ENCODE measurements at regions not wholly inside any gene's neighbourhood (a gene's known extent, or its start where the extent isn't known, plus 50 kb on each side); places are given as distances from the start of the nearest gene placed in this dataset.
A peak's percentile ranks its signal among the peaks of the same experiment; 100 is the strongest.

DNA sequence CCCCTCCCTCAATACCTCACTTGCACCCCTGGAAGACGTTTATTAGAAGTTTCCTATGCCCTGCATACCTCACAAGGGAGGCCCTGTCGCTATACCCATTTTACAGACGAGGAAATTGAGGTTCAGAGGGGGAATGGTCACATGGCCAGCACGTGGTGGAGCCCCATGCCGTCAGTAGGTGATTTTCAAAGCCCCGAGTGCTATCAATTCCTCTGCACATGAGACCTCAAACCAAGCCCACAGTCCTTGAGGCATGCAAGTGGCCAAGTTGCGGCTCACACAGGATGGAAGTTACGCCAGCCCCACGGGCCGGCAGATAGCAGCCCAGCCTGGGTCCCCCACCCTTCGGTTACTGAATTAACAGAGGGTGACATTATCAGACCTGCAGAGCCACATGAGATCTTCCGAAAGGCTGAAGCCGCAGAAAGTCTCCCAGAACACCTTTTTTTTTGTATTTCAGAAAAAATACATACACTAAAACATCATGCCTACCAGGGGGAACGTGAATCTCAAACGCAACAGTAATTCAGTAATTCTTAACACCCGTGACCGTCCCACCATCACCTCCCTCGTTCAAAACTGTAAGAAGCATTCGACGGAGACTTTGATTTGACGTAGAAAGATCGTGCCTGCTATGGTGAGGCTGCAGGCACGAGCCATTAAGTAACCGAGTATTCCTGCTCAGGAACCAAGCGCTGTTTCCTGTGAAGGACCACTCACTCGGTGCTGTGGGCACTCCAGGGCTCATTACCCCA is 129.0 kb downstream of the RFLNA start:
- Mint-ChIP-seq H3K27ac (no peak overlapping the region), H3K4me3 (no peak overlapping the region), H3K9me3 (no peaks in the 10 kb centered on the region), H3K36me3 (peaks cover 34 to 65% of the 10 kb centered on the region in 2 donors), H3K27me3 (no peaks in the 10 kb centered on the region), H3K4me1 (peaks cover 0 to 3% (median under 1%) of the 10 kb centered on the region in 4 donors)
- ChIA-PET POLR2A (ENCODE audit: partially characterized antibody) (no interaction called here), CTCF (ENCODE audit: partially characterized antibody) (no interaction called here)
- intact Hi-C loops (cut with micrococcal nuclease) = no loop called here
- no peak for DNase-seq
- Histone ChIP-seq H3K9me3 (ENCODE audit: control insufficient read depth in 1 of 2, low read length in 2 of 2) (no peaks in the 10 kb centered on the region), H3K4me1 (ENCODE audit: insufficient read depth, low read length) (no peaks in the 10 kb centered on the region), H3K27me3 (ENCODE audit: insufficient read depth, low read length) (no peaks in the 10 kb centered on the region), H3K4me3 (ENCODE audit: low read length in 2 of 2) (no peak overlapping the region), H3K36me3 (ENCODE audit: insufficient read depth, low read length) (peaks cover 35% of the 10 kb centered on the region), H3K27ac (ENCODE audit: low read depth, low read length) (no peak overlapping the region)

DNA sequence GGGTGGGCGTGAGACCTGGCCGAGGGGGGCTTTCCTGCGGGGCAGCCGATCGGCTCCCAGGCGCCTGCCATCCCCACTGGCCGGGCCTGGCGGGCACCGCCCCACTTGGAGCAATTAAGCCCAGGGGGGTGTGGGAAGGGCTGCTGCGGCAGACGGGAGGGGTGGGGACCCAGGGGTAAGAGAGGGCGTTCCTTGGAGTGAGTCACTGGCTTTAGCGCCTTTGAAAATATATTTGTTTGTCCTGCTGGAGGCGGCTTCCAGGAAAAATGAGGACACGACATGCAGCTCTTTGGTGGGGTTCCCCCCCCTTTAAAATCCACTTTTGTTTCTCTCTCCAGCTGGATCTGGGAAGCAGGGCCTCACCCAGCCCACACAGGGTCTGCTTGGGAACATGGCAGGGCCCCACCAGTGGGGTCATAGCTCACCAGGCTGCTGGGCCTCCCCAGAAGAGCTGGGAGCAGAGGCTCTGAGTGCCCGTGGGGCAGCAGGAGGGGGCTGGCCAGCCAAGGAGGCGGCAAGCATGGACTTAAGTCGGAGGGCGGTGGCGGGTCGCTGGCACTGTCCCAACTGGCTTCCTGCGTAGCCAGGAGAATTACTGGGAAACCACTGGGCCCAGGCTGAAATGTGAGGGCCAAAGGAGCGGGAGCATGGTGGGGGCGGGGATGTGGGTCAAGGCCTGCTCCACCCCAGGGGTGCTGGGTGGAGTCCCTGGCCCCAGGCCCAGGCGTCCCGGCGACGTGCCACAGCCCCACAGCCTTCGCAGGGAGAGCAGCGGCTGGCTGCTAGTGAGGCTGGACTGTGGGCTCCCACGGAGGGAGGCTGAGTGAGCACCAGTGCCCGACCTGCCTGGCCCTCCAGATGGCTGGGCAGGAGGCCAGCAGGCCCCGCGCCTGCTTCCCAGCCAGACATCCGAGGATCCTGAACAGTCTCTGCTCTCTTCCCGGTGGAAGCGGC is 128.0 kb downstream of the RFLNA start:
- Mint-ChIP-seq H3K4me3 (no peak overlapping the region), H3K36me3 (peaks cover 39 to 63% of the 10 kb centered on the region in 2 donors), H3K9me3 (no peaks in the 10 kb centered on the region), H3K27me3 (no peaks in the 10 kb centered on the region), H3K4me1 (peaks cover 0 to 3% (median under 1%) of the 10 kb centered on the region in 4 donors), H3K27ac (no peak overlapping the region)
- Histone ChIP-seq H3K9me3 (ENCODE audit: control insufficient read depth in 1 of 2, low read length in 2 of 2) (no peaks in the 10 kb centered on the region), H3K4me1 (ENCODE audit: insufficient read depth, low read length) (no peaks in the 10 kb centered on the region), H3K27me3 (ENCODE audit: insufficient read depth, low read length) (no peaks in the 10 kb centered on the region), H3K27ac (ENCODE audit: low read depth, low read length) (no peak overlapping the region), H3K4me3 (ENCODE audit: low read length in 2 of 2) (no peak overlapping the region), H3K36me3 (ENCODE audit: insufficient read depth, low read length) (peaks cover 35% of the 10 kb centered on the region)
- POLR2A ChIA-PET (ENCODE audit: partially characterized antibody) = no interaction called here
- CTCF ChIA-PET (ENCODE audit: partially characterized antibody) = no interaction called here
- intact Hi-C loops (cut with micrococcal nuclease) = no loop called here
- DNase-seq = no peak

DNA sequence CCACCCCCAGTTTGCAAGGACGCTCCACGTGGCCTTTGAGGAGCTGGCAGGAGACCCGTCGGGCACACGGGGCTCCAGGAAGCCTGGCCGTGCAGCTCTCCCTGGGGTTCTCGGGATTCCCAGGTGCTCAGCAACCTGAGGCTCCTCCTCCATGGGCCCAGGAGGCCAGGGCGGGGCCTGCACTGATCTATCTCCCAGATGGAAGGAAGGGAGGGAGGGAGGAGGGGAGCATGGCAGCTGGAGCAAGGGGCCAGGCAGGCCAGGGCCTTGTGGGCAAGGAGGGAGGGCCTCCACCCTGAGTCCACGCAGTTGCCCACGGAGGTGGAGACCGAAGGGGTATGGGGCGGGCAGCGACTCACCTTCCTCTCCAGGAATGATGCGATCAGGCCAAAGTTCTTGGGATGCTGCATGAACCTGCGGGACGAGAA is 127.3 kb downstream of the RFLNA start:
- Histone ChIP-seq H3K4me1 (ENCODE audit: insufficient read depth, low read length) (no peaks in the 10 kb centered on the region), H3K9me3 (ENCODE audit: control insufficient read depth in 1 of 2, low read length in 2 of 2) (no peaks in the 10 kb centered on the region), H3K36me3 (ENCODE audit: insufficient read depth, low read length) (peaks cover 39% of the 10 kb centered on the region), H3K4me3 (ENCODE audit: low read length in 2 of 2) (no peak overlapping the region), H3K27ac (ENCODE audit: low read depth, low read length) (no peak overlapping the region), H3K27me3 (ENCODE audit: insufficient read depth, low read length) (no peaks in the 10 kb centered on the region)
- no peaks in the 10 kb centered on the region for H3K9me3 Mint-ChIP-seq
- peaks cover 0 to 3% (median under 1%) of the 10 kb centered on the region in 4 donors for H3K4me1 Mint-ChIP-seq
- CTCF ChIA-PET (ENCODE audit: partially characterized antibody) = no interaction called here
- no peak overlapping the region for H3K4me3 Mint-ChIP-seq
- H3K27me3 Mint-ChIP-seq = no peaks in the 10 kb centered on the region
- intact Hi-C loops (cut with micrococcal nuclease) = no loop called here
- POLR2A ChIA-PET (ENCODE audit: partially characterized antibody) = no interaction called here
- peaks cover 44 to 65% of the 10 kb centered on the region in 2 donors for H3K36me3 Mint-ChIP-seq
- DNase-seq = no peak
- no peak overlapping the region for H3K27ac Mint-ChIP-seq

DNA sequence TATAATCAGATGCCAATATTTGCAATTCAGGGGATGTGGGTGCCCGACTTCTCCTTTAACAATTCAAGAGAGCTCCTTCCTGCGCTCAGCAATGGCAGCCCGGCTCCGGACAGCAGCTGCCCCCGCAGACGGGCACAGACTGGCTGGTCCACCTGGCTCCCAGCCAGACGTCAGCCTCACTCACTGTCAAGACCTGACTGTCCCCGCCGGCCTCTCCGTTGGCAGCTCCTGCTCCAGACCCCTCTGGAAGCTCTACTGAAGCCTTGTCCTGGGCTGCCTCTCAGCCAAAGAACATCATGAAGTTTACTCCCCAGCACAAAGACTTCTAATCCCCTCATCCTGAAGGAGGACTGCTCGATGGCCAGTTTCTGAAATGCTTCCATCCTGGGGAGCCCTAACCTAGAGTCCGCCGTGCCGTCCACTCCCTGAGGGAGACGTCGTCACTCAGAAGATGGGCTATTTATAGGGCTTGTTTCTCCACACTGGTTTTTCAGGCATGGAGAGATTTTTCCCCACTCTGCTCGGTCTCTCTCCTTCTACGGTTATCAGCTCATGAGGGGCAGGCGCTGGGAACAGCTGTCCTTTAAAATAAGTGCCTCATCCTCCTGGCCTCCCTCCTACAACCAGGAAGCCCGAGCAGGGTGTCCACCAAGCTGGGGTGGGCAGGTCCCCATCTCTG is 126.2 kb downstream of the RFLNA start:
- Mint-ChIP-seq H3K36me3 (peaks cover 40 to 64% of the 10 kb centered on the region in 2 donors), H3K27me3 (no peaks in the 10 kb centered on the region), H3K4me3 (no peak overlapping the region), H3K27ac (peak overlapping the region in 2 of 7 donors; percentile 27 to 47), H3K9me3 (no peaks in the 10 kb centered on the region), H3K4me1 (peaks cover 0 to 3% (median under 1%) of the 10 kb centered on the region in 4 donors)
- no peaks in the 10 kb centered on the region for H3K9me3 ChIP-seq (ENCODE audit: control insufficient read depth in 1 of 2, low read length in 2 of 2)
- no peaks in the 10 kb centered on the region for H3K4me1 ChIP-seq (ENCODE audit: insufficient read depth, low read length)
- H3K36me3 ChIP-seq (ENCODE audit: insufficient read depth, low read length) = peaks cover 41% of the 10 kb centered on the region
- H3K4me3 ChIP-seq (ENCODE audit: low read length in 2 of 2) = no peak overlapping the region
- DNase-seq = no peak
- intact Hi-C loops (cut with micrococcal nuclease) = no loop called here
- CTCF ChIA-PET (ENCODE audit: partially characterized antibody) = no interaction called here
- no peak overlapping the region for H3K27ac ChIP-seq (ENCODE audit: low read depth, low read length)
- no peaks in the 10 kb centered on the region for H3K27me3 ChIP-seq (ENCODE audit: insufficient read depth, low read length)
- POLR2A ChIA-PET (ENCODE audit: partially characterized antibody) = no interaction called here

DNA sequence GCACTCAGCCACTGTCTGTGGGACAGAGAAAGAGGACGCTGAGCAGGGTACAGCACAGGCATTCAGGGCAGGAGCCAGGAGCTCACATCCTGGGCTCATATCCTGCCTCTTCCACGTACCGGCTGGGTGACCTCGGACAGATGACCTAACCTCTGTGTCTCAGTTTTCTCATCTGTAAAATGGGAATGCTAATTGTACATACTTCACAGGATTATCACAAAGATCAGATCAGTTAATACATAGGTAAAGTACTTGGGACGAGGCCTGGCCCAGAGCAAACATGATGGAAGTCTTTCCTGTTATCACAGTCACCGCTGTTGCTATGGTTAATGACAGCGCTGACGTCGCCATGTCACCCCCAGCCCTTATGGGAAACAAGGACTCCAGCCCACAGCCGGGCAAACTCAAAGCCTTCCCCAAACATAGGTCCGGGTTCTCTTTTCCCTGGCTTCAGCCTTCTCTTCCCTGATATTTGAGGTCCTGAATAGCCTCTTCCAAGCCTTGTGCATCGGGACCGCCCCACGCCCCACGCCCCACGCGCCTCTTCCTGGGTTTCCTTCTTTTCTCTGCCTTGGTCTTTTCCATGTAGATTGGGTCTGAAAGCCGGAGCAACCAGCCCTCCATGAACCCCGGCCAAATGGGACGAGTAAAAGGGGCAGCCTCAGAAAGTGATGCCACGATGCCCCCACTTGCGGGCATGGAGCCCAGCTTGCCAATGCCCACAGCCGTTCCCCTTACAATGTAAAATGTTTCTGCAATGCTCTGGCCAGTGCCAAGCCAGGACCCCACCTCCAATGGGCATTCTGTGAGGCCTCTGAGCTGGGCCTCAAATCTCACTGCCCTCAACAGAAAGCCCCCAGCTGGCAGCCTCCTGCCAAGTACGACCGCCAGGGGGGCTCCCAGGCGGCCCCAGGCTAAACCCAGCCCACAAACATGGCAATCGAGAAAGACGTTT is 125.4 kb downstream of the RFLNA start:
- POLR2A ChIA-PET (ENCODE audit: partially characterized antibody) = no interaction called here
- Mint-ChIP-seq H3K36me3 (peaks cover 37 to 62% of the 10 kb centered on the region in 2 donors), H3K27me3 (no peaks in the 10 kb centered on the region), H3K27ac (peak overlapping the region in 2 of 7 donors; percentile 9 to 12), H3K4me1 (peaks cover 0 to 7% (median 0%) of the 10 kb centered on the region in 4 donors), H3K4me3 (no peak overlapping the region), H3K9me3 (no peaks in the 10 kb centered on the region)
- Histone ChIP-seq H3K36me3 (ENCODE audit: insufficient read depth, low read length) (peaks cover 34% of the 10 kb centered on the region), H3K4me1 (ENCODE audit: insufficient read depth, low read length) (no peaks in the 10 kb centered on the region), H3K27me3 (ENCODE audit: insufficient read depth, low read length) (no peaks in the 10 kb centered on the region), H3K27ac (ENCODE audit: low read depth, low read length) (no peak overlapping the region), H3K9me3 (ENCODE audit: control insufficient read depth in 1 of 2, low read length in 2 of 2) (no peaks in the 10 kb centered on the region), H3K4me3 (ENCODE audit: low read length in 2 of 2) (no peak overlapping the region)
- intact Hi-C loops (cut with micrococcal nuclease) = no loop called here
- CTCF ChIA-PET (ENCODE audit: partially characterized antibody) = no interaction called here
- no peak for DNase-seq

DNA sequence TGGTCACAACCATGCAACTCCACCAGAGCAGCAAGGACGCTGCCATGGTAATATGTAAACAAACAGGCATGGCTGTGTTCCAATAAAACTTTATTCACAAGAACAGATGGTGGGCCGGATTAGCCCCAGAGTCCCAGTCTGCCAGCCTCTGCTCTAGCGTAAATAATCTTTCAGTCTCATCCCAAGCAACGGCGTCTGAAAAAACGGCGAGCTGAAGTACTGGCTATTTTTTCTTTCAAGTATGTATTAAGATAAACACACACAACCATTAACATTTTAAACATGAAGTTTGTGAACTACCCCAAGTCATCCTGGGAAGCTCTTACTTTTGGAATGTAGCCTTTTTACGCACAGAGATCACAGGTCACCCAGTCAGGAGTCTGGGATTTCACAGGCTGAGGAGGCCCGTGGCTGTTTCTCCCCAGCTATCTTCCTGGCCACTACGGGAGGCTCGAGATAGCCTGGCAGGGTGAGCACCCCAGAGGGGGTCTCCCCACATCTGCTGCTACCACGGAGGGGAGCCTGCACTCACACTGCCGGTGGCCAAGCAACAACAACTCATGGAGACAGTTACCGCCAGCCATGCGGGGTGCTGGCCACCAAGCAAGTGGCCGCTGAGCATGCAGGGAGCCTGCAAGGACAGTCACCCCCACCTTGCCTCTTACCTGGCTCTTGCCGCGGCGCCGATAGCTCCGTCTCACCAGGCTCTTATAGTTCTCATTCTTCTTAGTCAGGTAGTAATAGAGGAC is 124.6 kb downstream of the RFLNA start:
- Mint-ChIP-seq H3K36me3 (peaks cover 37 to 54% of the 10 kb centered on the region in 2 donors), H3K4me3 (no peak overlapping the region), H3K27ac (peak overlapping the region in 1 of 7 donors; percentile 9), H3K4me1 (peaks cover 0 to 7% (median 0%) of the 10 kb centered on the region in 4 donors), H3K9me3 (no peaks in the 10 kb centered on the region), H3K27me3 (no peaks in the 10 kb centered on the region)
- Histone ChIP-seq H3K27ac (ENCODE audit: low read depth, low read length) (no peak overlapping the region), H3K4me1 (ENCODE audit: insufficient read depth, low read length) (no peaks in the 10 kb centered on the region), H3K27me3 (ENCODE audit: insufficient read depth, low read length) (no peaks in the 10 kb centered on the region), H3K9me3 (ENCODE audit: control insufficient read depth in 1 of 2, low read length in 2 of 2) (no peaks in the 10 kb centered on the region), H3K4me3 (ENCODE audit: low read length in 2 of 2) (no peak overlapping the region), H3K36me3 (ENCODE audit: insufficient read depth, low read length) (peaks cover 31% of the 10 kb centered on the region)
- DNase-seq = no peak
- intact Hi-C loops (cut with micrococcal nuclease) = no loop called here
- ChIA-PET POLR2A (ENCODE audit: partially characterized antibody) (interaction anchor here (0.5 kb wide), 1 partner anchor 50 kb away, joined by 3 read pairs; no protein-coding TSS in a partner anchor), CTCF (ENCODE audit: partially characterized antibody) (no interaction called here)
